HEK293 (cell line): ENCODE measurements at regions not wholly inside any gene's neighbourhood (a gene's known extent, or its start where the extent isn't known, plus 50 kb on each side); places are given as distances from the start of the nearest gene placed in this dataset.

Source experiments
- CTCF ChIA-PET: fragments of 350-600 bp; formaldehyde crosslinking; extraction: SDS; loops from one replicate; lab custom pipeline; 2021; ENCODE audit warnings: antibody characterized with exemption; lab: Yijun Ruan, JAX
- POLR2A ChIA-PET: fragments of 300-600 bp; formaldehyde crosslinking; extraction: SDS; loops from one replicate; lab custom pipeline; 2020; ENCODE audit warnings: antibody characterized with exemption, inconsistent platforms; lab: Yijun Ruan, JAX
- H3K27ac ChIP-seq: fragments of 200-500 bp; sonication (Bioruptor generic); 2 replicates; pipeline ENCODE4 v1.5.1; 2014; ENCODE audit warnings: low read depth, low read length, control low read depth, inconsistent platforms; ENCODE audit errors: extremely low read depth
- H3K36me3 ChIP-seq, 2 experiments: fragments of 200-500 bp in 1 of 2; sonication (Bioruptor generic) in 1 of 2; 1 replicate in 1 of 2; 2 replicates in 1 of 2; pipeline ENCODE4 v1.5.1; 2014 to 2017; ENCODE audit warnings: inconsistent platforms in 2 of 2, low read length in 2 of 2; ENCODE audit not compliant: control insufficient read depth in 2 of 2, insufficient read depth in 1 of 2
- H3K4me1 ChIP-seq: fragments of 200-500 bp; sonication (Bioruptor generic); 2 replicates; pipeline ENCODE4 v1.5.1; 2014; ENCODE audit warnings: mild to moderate bottlenecking, low read length, inconsistent platforms; ENCODE audit not compliant: control insufficient read depth, insufficient read depth
- H3K4me3 ChIP-seq: 2 replicates; pipeline ENCODE4 v1.5.1; 2011; ENCODE audit warnings: low read depth, mild to moderate bottlenecking, control low read depth, low read length, moderate library complexity
- H3K9me3 ChIP-seq: fragments of 200-500 bp; sonication (Bioruptor generic); 2 replicates; pipeline ENCODE4 v1.5.1; 2014; ENCODE audit warnings: low read depth, low read length, inconsistent platforms; ENCODE audit not compliant: control insufficient read depth, insufficient read depth
- BCL11B ChIP-seq: fragments of 450-650 bp; formaldehyde crosslinking; IDR thresholded peaks from 2 replicates; pipeline ENCODE4 v1.5.1; 2016; ENCODE audit warnings: low read depth, missing biosample characterization, missing genetic modification characterization
- KLF7 ChIP-seq: fragments of 450-650 bp; formaldehyde crosslinking; IDR thresholded peaks from 2 replicates; pipeline ENCODE4 v1.5.1; 2016; ENCODE audit warnings: missing biosample characterization, missing genetic modification characterization, borderline replicate concordance
- REPIN1 ChIP-seq: fragments of 450-650 bp; formaldehyde crosslinking; IDR thresholded peaks from 2 replicates; pipeline ENCODE4 v1.5.1; 2017; ENCODE audit warnings: missing biosample characterization, missing genetic modification characterization, low read depth
- SCRT2 ChIP-seq: fragments of 450-650 bp; formaldehyde crosslinking; IDR thresholded peaks from 2 replicates; pipeline ENCODE4 v1.5.1; 2016; ENCODE audit warnings: missing biosample characterization, missing genetic modification characterization
- SP3 ChIP-seq: fragments of 450-650 bp; formaldehyde crosslinking; IDR thresholded peaks from 2 replicates; pipeline ENCODE4 v1.5.1; 2016; ENCODE audit warnings: missing biosample characterization, missing genetic modification characterization
- WT1 ChIP-seq: fragments of 450-650 bp; formaldehyde crosslinking; IDR thresholded peaks from 2 replicates; pipeline ENCODE4 v1.5.1; 2016; ENCODE audit warnings: missing biosample characterization, missing genetic modification characterization
- YY1 ChIP-seq: fragments of 450-650 bp; formaldehyde crosslinking; IDR thresholded peaks from 2 replicates; pipeline ENCODE4 v1.5.1; 2018; ENCODE audit warnings: missing biosample characterization, missing genetic modification characterization
- ZFP3 ChIP-seq: fragments of 450-650 bp; formaldehyde crosslinking; IDR thresholded peaks from 2 replicates; pipeline ENCODE4 v1.5.1; 2016; ENCODE audit warnings: low read depth, missing biosample characterization, missing genetic modification characterization
- ZNF121 ChIP-seq: fragments of 450-650 bp; formaldehyde crosslinking; IDR thresholded peaks from 2 replicates; pipeline ENCODE4 v1.5.1; 2016; ENCODE audit warnings: missing biosample characterization, missing genetic modification characterization
- ZNF133 ChIP-seq: fragments of 450-650 bp; formaldehyde crosslinking; IDR thresholded peaks from 2 replicates; pipeline ENCODE4 v1.5.1; 2016; ENCODE audit warnings: missing biosample characterization, missing genetic modification characterization
- ZNF138 ChIP-seq: fragments of 450-650 bp; formaldehyde crosslinking; IDR thresholded peaks from 2 replicates; pipeline ENCODE4 v1.5.1; 2016; ENCODE audit warnings: missing biosample characterization, missing genetic modification characterization, borderline replicate concordance
- ZNF175 ChIP-seq: fragments of 450-650 bp; formaldehyde crosslinking; IDR thresholded peaks from 2 replicates; pipeline ENCODE4 v1.5.1; 2016; ENCODE audit warnings: missing biosample characterization, missing genetic modification characterization
- ZNF221 ChIP-seq: fragments of 450-650 bp; formaldehyde crosslinking; IDR thresholded peaks from 2 replicates; pipeline ENCODE4 v1.5.1; 2017; ENCODE audit warnings: missing biosample characterization, missing genetic modification characterization, borderline replicate concordance
- ZNF223 ChIP-seq: fragments of 450-650 bp; formaldehyde crosslinking; IDR thresholded peaks from 2 replicates; pipeline ENCODE4 v1.5.1; 2016; ENCODE audit warnings: missing biosample characterization, missing genetic modification characterization
- ZNF23 ChIP-seq: fragments of 450-650 bp; formaldehyde crosslinking; IDR thresholded peaks from 2 replicates; pipeline ENCODE4 v1.5.1; 2016; ENCODE audit warnings: missing biosample characterization, missing genetic modification characterization, borderline replicate concordance
- ZNF335 ChIP-seq: fragments of 450-650 bp; formaldehyde crosslinking; conservative IDR thresholded peaks from 2 replicates; pipeline ENCODE4 v1.5.1; 2016; ENCODE audit warnings: missing biosample characterization, missing genetic modification characterization
- ZNF37A ChIP-seq: fragments of 450-650 bp; IDR thresholded peaks from 2 replicates; pipeline ENCODE4 v1.5.1; 2018; ENCODE audit warnings: missing biosample characterization, missing genetic modification characterization
- ZNF391 ChIP-seq: fragments of 450-650 bp; formaldehyde crosslinking; IDR thresholded peaks from 2 replicates; pipeline ENCODE4 v1.5.1; 2016; ENCODE audit warnings: low read depth, missing biosample characterization, missing genetic modification characterization, borderline replicate concordance
- ZNF404 ChIP-seq: fragments of 450-650 bp; formaldehyde crosslinking; IDR thresholded peaks from 2 replicates; pipeline ENCODE4 v1.5.1; 2017; ENCODE audit warnings: missing biosample characterization, missing genetic modification characterization
- ZNF423 ChIP-seq: fragments of 450-650 bp; formaldehyde crosslinking; IDR thresholded peaks from 2 replicates; pipeline ENCODE4 v1.5.1; 2016; ENCODE audit warnings: missing biosample characterization, missing genetic modification characterization
- ZNF521 ChIP-seq: fragments of 450-650 bp; formaldehyde crosslinking; IDR thresholded peaks from 2 replicates; pipeline ENCODE4 v1.5.1; 2017; ENCODE audit warnings: missing biosample characterization, mild to moderate bottlenecking, missing genetic modification characterization
- ZNF529 ChIP-seq: fragments of 450-650 bp; formaldehyde crosslinking; IDR thresholded peaks from 2 replicates; pipeline ENCODE4 v1.5.1; 2017; ENCODE audit warnings: missing genetic modification characterization, missing biosample characterization; ENCODE audit not compliant: insufficient replicate concordance
- ZNF548 ChIP-seq: fragments of 450-650 bp; formaldehyde crosslinking; IDR thresholded peaks from 2 replicates; pipeline ENCODE4 v1.5.1; 2016; ENCODE audit warnings: missing biosample characterization, missing genetic modification characterization
- ZNF596 ChIP-seq: fragments of 450-650 bp; IDR thresholded peaks from 2 replicates; pipeline ENCODE4 v1.5.0; 2018; ENCODE audit warnings: missing biosample characterization, mild to moderate bottlenecking, missing genetic modification characterization, moderate library complexity
- ZNF626 ChIP-seq: fragments of 450-650 bp; sonication (Bioruptor Pico); formaldehyde crosslinking; IDR thresholded peaks from 2 replicates; pipeline ENCODE4 v1.5.1; 2018; ENCODE audit warnings: missing biosample characterization, missing genetic modification characterization, inconsistent platforms
- ZNF677 ChIP-seq: fragments of 450-650 bp; IDR thresholded peaks from 2 replicates; pipeline ENCODE4 v1.5.0; 2018; ENCODE audit warnings: missing biosample characterization, mild to moderate bottlenecking, missing genetic modification characterization, moderate library complexity
- ZNF776 ChIP-seq: fragments of 450-650 bp; formaldehyde crosslinking; IDR thresholded peaks from 2 replicates; pipeline ENCODE4 v1.5.0; 2017; ENCODE audit warnings: missing biosample characterization, missing genetic modification characterization, borderline replicate concordance
- ZNF792 ChIP-seq: fragments of 450-650 bp; formaldehyde crosslinking; IDR thresholded peaks from 2 replicates; pipeline ENCODE4 v1.5.1; 2016; ENCODE audit warnings: missing biosample characterization, missing genetic modification characterization
- ZSCAN16 ChIP-seq: fragments of 450-650 bp; formaldehyde crosslinking; IDR thresholded peaks from 2 replicates; pipeline ENCODE4 v1.5.1; 2016; ENCODE audit warnings: missing biosample characterization, missing genetic modification characterization
- ZXDB ChIP-seq: fragments of 450-650 bp; formaldehyde crosslinking; IDR thresholded peaks from 2 replicates; pipeline ENCODE4 v1.5.1; 2016; ENCODE audit warnings: missing biosample characterization, missing genetic modification characterization
- TF ChIP-seq, protein P1 (sequence below): fragments of 450-650 bp; formaldehyde crosslinking; IDR thresholded peaks from 2 replicates; pipeline ENCODE4 v1.5.1; 2016; ENCODE audit warnings: missing biosample characterization, missing genetic modification characterization, borderline replicate concordance
- TF ChIP-seq, protein P2 (sequence below): fragments of 450-650 bp; formaldehyde crosslinking; IDR thresholded peaks from 2 replicates; pipeline ENCODE4; 2016; ENCODE audit warnings: missing biosample characterization, missing genetic modification characterization
- TF ChIP-seq, protein P3 (sequence below): fragments of 450-650 bp; formaldehyde crosslinking; IDR thresholded peaks from 2 replicates; pipeline ENCODE4 v1.5.1; 2016; ENCODE audit warnings: missing biosample characterization, missing genetic modification characterization
- TF ChIP-seq, protein P4 (sequence below): fragments of 450-650 bp; formaldehyde crosslinking; IDR thresholded peaks from 2 replicates; pipeline ENCODE4 v1.5.1; 2016; ENCODE audit warnings: missing biosample characterization, missing genetic modification characterization

DNA sequence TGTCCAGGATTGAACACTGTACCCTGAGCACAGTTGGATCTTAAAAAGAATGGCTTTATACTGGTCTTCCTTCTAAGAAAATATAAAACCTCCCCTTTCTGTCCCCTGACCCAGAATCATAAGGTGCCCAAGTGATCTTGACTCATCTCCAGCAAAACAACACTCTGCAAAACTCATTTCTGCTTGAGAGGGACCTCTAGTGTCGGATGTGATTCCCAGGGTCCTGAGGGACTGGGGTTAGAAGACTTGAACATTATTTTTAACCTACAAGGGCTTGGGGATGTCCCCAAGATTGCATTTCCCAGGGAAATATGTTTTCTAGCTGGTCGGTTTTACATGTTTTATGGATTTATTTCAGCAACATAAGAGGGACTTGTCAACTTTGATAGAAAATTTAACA, 1318.5 kb upstream of the CELF4 start (continued):
- TF ChIP-seq, protein P1, sequence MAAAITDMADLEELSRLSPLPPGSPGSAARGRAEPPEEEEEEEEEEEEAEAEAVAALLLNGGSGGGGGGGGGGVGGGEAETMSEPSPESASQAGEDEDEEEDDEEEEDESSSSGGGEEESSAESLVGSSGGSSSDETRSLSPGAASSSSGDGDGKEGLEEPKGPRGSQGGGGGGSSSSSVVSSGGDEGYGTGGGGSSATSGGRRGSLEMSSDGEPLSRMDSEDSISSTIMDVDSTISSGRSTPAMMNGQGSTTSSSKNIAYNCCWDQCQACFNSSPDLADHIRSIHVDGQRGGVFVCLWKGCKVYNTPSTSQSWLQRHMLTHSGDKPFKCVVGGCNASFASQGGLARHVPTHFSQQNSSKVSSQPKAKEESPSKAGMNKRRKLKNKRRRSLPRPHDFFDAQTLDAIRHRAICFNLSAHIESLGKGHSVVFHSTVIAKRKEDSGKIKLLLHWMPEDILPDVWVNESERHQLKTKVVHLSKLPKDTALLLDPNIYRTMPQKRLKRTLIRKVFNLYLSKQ (tag by site-specific recombination): no peak
- TF ChIP-seq ZNF391 (no peak), ZNF121 (tag by site-specific recombination) (no peak), ZSCAN16 (no peak), SP3 (no peak), ZNF138 (no peak)
- TF ChIP-seq, all 188 proteins: peak for 0

DNA sequence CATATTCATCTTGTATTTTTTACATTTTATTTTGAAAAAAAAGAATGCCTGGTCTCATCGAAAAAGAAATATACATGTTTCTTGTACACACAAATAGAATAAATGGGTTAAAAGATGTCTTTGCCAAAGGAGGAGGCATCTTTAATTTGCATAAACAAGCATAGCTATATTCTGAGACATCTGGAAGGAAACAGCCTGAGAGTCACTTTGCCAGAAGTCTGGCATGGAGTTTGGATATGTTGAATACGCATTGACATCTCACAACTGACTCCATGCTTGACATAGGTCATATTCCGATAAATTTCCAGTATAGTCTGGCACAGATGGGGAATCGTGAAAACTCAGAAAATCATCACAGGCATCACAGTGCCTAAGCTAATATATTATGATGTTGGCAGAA, 1317.5 kb upstream of the CELF4 start:
- H3K9me3 ChIP-seq: no peaks in the 10 kb centered on the region
- ChIA-PET POLR2A (no interaction called here), CTCF (no interaction called here)
- TF ChIP-seq YY1 (no peak), ZNF596 (tag by site-specific recombination) (no peak), ZNF335 (tag by site-specific recombination) (no peak), ZNF548 (tag by site-specific recombination) (no peak), ZNF175 (no peak), ZNF677 (no peak), ZNF404 (tag by site-specific recombination) (no peak), ZFP3 (tag by site-specific recombination) (no peak), REPIN1 (no peak), ZXDB (no peak)
- TF ChIP-seq, protein P2, sequence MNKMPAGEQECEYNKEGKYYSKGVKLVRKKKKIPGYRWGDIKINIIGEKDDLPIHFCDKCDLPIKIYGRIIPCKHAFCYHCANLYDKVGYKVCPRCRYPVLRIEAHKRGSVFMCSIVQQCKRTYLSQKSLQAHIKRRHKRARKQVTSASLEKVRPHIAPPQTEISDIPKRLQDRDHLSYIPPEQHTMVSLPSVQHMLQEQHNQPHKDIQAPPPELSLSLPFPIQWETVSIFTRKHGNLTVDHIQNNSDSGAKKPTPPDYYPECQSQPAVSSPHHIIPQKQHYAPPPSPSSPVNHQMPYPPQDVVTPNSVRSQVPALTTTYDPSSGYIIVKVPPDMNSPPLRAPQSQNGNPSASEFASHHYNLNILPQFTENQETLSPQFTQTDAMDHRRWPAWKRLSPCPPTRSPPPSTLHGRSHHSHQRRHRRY (tag by site-specific recombination): no peak
- TF ChIP-seq, protein P3, sequence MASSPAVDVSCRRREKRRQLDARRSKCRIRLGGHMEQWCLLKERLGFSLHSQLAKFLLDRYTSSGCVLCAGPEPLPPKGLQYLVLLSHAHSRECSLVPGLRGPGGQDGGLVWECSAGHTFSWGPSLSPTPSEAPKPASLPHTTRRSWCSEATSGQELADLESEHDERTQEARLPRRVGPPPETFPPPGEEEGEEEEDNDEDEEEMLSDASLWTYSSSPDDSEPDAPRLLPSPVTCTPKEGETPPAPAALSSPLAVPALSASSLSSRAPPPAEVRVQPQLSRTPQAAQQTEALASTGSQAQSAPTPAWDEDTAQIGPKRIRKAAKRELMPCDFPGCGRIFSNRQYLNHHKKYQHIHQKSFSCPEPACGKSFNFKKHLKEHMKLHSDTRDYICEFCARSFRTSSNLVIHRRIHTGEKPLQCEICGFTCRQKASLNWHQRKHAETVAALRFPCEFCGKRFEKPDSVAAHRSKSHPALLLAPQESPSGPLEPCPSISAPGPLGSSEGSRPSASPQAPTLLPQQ: no peak
- no peak overlapping the region for H3K4me3 ChIP-seq
- no peaks in the 10 kb centered on the region for H3K4me1 ChIP-seq
- no peak overlapping the region for H3K27ac ChIP-seq
- no peaks in the 10 kb centered on the region for H3K36me3 ChIP-seq

DNA sequence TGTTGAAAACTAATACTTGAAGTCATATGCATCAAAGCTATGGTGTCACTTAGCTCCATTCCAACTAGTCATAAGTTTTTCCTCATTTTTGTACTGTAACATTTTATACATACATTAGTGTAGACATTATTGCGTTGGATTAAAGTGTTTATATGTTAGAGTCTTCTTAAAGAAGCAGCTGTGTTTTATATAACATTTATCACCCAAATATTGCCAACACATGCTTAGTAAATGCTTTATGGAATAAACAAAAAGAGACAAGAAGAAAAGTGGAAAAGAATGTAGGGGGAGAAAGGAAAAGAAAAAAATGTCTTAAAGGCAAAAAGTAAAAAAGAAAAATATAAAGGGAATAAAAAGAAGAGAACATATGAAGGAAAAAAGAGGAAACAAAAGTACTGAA, 1314.3 kb upstream of the CELF4 start:
- Histone ChIP-seq H3K9me3 (no peaks in the 10 kb centered on the region), H3K27ac (no peak overlapping the region), H3K36me3 (no peaks in the 10 kb centered on the region), H3K4me1 (no peaks in the 10 kb centered on the region), H3K4me3 (no peak overlapping the region)
- CTCF ChIA-PET: interaction anchor here (0.6 to 0.7 kb wide), 3 partner anchors 405 to 1087 kb away, joined by 3 to 5 read pairs (median 4); no protein-coding TSS in a partner anchor
- POLR2A ChIA-PET: no interaction called here
- no peak for TF ChIP-seq ZNF221 (tag by site-specific recombination)
- TF ChIP-seq WT1 (tag by site-specific recombination): no peak
- TF ChIP-seq ZNF521 (tag by site-specific recombination): no peak
- no peak for TF ChIP-seq ZNF37A (tag by site-specific recombination)
- TF ChIP-seq ZNF776 (tag by site-specific recombination): no peak
- TF ChIP-seq ZNF626 (tag by site-specific recombination): no peak
- no peak for TF ChIP-seq KLF7 (tag by site-specific recombination)
- no peak for TF ChIP-seq ZNF23 (tag by site-specific recombination)
- TF ChIP-seq ZNF133 (tag by site-specific recombination): no peak
- TF ChIP-seq ZNF792: no peak
- no peak for TF ChIP-seq ZNF223
- TF ChIP-seq, protein P4, sequence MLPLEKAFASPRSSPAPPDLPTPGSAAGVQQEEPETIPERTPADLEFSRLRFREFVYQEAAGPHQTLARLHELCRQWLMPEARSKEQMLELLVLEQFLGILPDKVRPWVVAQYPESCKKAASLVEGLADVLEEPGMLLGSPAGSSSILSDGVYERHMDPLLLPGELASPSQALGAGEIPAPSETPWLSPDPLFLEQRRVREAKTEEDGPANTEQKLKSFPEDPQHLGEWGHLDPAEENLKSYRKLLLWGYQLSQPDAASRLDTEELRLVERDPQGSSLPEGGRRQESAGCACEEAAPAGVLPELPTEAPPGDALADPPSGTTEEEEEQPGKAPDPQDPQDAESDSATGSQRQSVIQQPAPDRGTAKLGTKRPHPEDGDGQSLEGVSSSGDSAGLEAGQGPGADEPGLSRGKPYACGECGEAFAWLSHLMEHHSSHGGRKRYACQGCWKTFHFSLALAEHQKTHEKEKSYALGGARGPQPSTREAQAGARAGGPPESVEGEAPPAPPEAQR: no peak
- TF ChIP-seq BCL11B (tag by site-specific recombination): no peak
- no peak for TF ChIP-seq SCRT2 (tag by site-specific recombination)
- TF ChIP-seq REPIN1: no peak
- TF ChIP-seq ZNF529 (tag by site-specific recombination): no peak
- TF ChIP-seq ZNF423 (tag by site-specific recombination): no peak
